Activated CD8-positive, alpha-beta memory T cell treated with anti-CD3 and anti-CD28 coated beads, Interleukin-2, amount 50 U/mL, for 48 hours (primary cell): ENCODE measurements at regions not wholly inside any gene's neighbourhood (a gene's known extent, or its start where the extent isn't known, plus 50 kb on each side); places are given as distances from the start of the nearest gene placed in this dataset.

Experiments
- DNase-seq: peaks from one replicate; pipeline ENCODE4 v3.0.0-alpha.2; 2020

DNA sequence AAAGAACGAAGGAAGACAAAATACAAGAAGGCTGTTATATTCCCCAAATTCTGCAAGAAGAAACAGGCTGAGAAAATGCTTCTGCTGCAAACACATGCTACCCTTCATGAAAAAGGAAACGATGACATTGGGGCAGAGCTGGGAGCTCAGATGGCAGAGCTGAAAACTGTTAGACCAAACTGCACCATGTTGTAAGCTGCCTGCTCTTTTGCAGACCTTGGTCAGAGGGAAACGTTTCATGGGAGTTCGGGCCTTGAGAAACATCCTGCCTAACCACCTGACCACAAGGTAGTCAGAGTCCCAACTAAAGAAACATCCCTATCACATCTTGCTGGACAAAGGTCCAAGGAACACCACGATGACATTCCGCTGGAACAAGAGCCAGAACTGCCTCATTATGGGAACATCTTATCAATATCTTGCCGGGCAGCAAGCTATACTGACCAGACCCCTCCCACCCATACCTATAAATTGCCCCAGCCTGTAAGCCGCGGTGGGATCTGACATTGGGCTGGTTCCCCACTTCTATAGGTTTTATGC is 110.7 kb upstream of the CTSC start:
- no peak for DNase-seq

DNA sequence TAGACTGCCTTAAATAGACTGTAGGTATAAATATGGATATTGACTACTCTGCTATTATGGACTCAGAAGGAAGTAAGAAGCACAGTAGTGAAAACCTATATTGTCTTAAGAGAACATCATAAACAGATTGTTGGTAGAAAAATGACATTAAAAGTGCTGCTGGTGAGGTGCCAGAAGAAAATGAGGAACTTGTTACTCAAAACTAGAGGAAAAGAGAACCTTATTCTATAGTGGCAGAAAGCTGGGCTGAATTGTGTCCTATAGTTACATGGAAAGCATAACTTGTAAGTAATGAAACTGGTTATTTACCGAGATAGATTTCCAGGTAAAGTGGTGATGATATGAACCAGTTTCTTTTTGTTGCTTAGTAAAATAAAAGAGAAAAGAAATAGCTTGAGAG is 109.7 kb upstream of the CTSC start:
- no peak for DNase-seq

DNA sequence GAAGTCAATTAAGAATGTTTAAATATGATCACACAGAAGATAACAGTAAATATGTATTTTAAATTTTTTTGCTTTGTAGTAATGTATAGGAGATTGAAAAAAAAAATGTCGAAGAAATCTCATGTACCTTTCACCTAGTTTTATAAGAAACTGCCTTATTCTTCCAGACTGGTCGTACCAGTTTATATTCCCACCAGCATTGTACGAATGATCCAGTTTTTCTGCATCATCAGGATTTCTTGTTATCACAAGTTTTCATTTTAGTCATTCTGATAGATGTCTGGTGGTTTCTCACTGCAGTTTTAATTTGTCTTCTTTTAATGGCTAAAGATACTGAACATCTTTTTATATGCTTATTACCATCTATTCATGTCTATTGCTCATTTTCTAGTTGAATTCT is 101.8 kb upstream of the CTSC start:
- DNase-seq = no peak

DNA sequence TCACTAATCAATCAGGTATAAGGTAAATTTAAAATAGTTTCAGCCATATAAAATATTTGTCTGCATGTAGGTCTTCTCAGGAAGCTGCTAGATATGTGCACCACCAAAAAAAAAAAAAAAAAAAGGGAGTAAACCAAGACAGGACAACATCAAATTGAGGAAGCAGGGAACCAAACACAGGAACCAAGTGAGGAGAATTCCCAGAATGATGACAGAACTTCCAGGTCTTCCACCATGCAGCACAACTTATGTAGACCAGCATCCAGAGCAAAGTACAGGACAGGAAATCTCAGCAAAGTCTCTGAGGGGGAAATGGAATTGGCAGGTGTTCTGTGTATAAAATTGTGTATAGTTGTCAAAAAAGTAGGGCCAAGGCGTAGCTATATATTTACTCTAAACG is 101.2 kb upstream of the CTSC start:
- DNase-seq = no peak

DNA sequence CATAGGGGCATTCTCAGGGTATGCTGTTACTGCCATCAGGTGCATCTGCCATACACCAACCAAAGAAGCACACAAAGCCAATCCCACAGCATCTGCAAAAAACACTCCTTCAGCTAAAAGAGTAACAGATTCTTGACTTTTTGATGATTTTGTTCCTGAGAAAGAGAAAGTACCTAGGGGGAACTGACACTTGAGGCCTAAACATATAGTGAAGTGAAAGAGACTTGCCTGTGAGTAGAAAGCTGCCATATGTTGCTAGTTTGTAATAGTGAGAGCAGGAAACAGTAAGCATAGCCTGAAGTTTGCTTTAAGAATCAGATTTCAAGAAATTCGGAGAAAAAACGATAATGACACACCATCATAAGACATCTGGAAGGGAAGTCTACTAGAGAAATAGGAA is 97.9 kb upstream of the CTSC start:
- no peak for DNase-seq

DNA sequence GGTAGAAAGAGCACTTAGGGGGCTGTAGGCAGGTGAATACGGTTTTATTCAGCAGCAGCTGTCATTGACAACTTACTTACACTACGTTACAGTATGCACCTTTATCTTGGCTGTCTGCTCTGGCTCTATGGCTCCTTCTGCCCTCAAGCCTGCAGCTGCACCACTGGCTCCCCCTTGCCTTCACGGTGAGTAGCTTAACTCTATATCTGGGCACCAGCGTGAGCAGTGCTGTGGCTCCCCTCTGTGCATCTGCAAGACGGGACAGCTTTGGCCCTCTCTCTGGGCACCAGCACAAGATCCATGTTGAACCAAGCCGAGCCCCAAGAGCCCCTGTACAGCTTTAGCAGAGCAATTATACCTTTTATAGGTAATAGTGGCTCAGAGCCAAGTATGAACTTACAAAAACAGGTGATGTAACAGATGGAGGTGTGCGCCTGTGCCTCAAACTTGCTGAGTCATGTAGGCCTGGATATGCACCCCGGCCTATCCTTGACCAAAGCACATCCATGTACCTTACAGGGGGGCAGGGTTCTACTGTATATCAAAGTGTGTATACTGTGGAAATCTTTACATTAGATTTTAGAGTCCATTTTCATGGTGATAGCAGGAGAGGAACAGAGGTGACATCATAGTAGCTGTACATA is 96.9 kb upstream of the CTSC start:
- DNase-seq = no peak

DNA sequence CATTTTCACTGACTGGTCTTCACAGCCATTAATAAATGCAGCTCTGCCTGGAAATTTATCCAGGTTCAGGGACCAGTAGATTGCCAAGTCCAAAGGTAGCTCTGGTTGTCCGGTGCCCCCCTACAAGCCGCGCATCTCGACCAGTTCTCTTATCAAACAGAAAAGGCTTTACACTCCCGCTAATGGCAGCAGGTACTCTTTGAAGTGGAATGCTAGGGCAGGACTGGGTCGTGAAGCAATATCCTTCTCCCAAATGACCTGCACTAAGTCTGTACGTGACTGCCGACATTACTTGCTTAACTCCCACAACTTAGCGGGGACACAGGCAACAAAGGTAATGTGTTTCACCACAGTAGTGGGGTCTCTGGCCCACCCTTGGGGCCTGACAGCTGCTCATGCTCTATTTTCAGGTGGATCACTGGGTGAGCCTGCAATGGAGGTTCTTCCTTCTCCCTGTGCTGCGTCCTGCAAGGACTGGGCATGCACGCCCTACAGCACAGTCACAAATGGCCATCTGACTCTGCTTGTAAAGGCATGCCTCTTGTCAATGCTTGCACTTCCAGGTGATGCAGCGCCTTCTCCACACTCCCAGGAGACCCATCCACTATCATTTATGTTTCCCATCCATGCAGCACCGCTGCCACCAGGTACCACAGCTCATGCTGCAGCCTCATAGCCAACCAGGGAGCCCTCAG is 96.1 kb upstream of the CTSC start:
- no peak for DNase-seq

DNA sequence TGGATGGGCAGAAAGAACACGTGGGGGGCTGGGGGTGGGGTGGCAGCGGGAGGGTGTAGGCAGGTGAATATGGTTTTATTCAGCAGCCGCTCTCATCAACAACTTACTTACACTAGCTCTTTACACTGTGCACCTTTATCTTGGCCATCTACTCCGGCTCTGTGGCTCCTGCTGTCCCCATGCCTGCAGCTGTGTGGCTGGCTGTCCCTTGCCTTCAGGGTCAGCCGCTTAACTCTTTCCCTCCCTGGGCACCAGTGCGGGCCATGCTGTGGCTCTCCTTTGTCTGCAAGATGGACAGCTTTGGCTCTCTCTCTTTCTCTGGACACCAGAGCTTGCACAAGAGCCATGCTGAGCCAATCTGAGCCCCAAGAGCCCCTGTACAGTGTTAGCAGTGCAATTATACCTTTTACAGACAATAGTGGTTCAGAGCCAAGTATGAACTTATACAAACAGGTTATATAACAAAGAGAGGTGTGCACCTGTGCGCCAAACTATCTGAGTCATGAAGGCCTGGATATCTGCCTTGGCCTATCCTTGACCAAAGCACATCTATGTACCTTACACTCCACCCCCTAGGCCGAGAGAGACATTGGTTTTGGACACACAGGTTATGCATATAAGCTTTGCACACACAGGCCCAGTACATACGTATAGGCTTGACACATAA is 94.3 kb upstream of the CTSC start:
- no peak for DNase-seq

DNA sequence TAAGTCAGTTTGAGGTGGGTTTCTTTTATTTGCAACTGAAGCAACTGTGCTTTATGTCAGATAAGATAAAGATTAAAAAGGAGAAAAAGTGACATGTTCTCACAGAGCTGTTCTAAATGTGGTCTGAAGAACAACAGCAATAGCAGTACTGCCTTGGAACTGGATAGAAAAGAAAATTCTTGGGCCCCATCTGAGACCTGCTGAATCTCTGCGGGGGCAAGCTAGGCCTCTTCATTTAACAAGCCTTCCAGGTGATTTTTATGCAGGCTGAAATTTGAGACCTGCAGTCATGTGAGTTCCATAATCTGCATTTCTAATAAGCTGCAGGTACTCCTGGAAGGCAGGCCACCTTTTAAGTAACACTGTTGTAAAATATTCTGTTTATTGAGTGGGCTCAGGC is 91.4 kb upstream of the CTSC start:
- DNase-seq = no peak

DNA sequence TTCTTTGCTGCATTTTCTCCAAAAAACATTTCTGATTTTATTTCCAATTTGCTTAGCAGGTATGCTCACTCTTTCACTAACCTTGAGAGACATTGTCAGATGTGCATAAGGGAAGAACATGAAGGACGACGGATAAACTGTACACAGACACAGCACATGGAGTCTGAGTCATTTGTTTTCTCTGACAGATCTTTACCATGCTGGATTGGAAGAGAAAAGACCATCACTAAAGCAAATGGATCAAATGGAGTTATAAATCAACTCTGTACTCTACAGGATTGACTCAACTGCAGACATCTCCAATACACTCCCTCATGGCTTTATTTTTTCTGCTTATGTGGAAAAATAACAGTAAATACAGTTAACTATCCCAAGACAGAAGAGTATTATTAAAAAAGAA is 90.2 kb upstream of the CTSC start:
- no peak for DNase-seq

DNA sequence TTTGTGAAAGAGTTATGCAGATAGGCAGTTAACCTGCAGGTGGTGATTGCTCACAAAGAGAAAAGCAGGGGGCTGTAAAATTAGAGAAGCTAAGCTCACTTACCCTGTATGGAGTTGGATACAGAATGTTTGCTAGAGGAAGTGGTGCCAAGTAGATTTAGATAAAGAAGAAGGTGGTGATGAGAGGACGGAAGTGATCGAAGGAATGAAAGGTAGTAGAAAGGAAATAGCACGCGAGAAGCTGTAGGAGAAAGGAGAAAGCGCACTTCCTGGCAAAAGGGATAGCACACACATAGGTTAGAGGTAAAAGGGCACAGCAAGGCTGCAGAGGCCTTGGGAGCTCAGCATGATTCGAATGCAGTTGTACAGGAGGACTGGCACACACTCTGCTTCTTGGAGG is 87.3 kb upstream of the CTSC start:
- DNase-seq = no peak

DNA sequence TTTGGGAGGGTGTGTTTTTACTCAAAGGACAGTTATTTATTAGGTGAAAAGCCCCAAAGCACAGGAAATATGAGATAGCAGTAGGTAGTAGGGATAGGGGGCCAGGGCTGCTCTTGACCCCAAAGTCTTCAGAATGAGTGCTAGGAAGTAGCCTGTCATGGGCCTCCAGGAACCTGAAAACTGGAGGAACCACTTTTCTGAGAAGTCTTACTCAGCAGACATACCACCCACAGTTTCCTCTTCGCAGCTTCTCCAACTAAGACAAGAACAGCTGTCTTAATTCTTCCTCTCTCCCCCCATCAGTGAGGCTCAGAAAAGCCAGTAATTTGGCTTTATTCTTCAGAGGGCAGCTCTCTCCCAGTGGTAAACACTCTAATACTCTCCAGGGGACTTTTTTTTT is 84.0 kb upstream of the CTSC start:
- DNase-seq = peak; percentile 60

DNA sequence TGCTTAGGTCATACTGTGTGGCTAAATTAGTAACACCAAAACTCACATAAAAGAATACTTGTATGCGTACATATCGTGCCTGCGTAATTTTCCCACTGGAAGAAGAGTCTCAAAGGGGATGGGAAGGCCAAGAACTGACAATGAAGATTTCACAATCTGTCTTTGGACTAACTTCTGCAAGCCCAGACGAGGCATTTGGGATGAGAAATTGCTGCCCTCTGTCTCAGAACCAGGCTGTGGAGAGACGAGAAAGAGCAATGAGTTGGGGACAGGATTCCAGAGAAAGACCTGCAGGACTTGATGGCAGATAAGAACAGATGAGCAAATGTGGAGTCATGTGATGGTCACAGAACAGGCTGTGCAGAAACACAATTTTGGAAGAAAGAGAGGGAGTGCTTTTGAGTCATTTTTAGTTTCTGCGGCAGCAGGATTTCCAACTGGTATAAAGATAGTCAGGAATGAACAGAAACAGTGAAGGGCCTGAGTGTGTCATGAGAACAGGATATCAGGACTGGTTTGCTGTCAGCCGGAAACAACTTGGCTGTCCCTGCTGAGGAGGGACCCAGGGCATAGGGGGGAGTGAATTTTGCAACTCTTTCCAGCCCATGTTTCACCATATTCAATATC is 82.7 kb upstream of the CTSC start:
- DNase-seq = no peak

DNA sequence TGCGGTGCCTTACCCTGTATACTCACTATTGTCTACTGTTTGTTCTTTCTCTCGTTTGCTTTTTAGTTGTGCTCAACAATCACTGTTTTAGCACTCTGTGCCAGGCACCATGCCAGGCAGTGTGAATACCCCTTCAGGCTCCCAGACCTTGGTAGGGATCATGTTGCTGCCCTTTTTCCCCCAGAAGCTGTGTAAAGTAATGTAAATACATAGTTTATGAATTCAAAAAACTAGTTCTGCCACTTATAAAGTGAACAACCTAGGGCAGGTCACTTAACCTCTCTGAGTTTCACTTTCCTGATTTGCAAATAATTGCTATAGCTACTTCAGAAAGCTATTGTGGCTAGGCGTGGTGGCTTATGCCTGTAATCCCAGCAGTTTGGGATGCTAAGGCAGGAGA is 81.0 kb upstream of the CTSC start:
- no peak for DNase-seq

DNA sequence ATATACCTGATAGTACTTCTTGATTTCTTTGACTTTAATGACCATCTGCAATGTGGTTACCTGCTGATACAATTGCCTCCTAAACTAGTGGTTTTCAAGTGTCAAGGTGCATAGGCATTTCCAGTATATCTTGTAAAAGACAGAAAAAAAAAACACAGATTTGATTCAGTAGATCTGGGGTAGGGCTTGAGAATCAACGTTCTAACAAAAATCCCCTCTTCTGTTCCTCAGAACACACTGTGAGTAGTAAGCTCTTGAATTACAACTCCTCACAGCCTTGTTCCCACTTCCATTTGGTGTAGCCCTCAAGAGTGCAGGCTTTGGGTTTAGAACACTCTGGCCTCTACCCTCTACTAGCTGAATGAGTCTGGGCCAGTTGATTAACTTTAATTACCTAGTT is 78.0 kb upstream of the CTSC start:
- no peak for DNase-seq

DNA sequence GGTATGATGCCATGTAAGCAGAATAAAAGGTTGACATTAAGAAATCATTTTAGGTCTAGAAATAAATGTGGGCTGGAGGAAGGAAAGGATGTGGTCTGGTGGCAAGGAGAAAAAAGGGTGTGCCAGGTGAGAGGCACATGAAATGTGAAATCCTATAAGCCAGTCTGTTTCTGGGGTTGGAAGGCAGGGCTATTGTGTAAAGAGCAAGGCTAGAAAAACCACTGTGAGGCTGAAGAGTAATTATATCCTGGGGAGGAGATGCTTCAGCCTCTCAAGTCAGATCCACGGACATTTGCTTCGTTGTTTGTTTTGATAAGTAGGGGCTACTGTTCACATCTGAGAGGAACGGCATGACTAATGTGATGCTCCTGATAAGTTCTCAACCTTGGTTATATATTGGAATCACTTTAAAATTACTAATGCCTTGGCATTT is 77.5 kb upstream of the CTSC start:
- DNase-seq = no peak

DNA sequence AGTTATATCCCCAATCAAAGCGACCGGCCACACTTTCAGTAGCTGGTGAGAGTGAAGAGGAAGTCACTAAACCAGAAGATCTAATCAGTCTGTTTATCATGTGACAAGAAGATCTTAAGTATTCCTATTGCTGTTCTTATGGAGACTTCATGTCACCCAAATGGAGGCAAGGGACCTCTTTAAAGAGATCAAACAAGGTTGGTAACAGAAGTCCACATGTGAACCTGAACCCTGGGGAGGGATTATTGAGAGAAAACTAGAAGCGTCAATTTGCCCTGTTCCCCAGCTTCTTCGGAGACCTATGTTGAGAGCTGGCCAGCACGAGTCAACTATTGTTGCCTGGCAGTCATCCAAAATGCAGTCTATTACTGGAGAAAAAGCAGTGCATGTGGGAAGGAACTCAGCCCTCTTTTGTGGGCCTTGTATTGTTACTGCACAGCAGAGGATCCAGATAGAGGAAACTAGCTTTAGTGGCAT is 76.9 kb upstream of the CTSC start:
- no peak for DNase-seq

DNA sequence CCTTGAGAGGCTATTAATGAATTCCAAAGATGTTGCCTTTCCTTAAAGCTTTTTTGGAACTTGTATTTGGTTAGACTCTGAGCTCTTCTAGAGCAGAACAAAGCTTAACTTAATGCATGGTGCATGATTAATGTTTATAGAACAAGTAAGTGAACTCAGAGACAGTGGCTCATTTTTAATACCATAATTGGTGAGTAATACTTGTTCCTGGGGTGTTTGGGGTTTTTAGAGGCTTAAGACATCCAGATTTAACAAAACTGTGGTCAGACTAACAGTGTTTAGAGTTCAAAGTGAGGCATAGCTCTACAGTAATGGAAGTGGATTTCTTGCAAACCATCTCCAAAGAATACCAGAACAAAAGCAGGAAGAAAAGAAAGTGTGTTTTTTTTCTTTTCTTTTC is 73.7 kb upstream of the CTSC start:
- DNase-seq = no peak

DNA sequence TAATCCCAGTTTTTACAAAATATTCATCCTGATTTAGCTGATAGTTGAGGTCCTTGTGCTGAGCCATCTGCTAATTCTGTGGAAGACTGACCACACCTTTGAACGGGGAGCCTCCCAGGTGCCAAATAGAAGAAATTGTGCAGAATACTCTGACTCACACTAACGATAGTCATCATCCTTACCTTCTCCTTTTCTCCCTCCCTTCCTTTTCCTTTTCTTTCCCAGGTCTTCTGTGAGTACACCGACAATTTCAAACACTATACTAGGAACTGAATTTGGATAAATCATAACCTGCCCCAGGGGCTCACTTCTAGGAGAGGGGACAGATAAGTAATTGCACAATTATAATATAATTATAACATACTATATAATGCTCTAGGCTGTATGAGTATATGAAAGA is 73.1 kb upstream of the CTSC start:
- no peak for DNase-seq

DNA sequence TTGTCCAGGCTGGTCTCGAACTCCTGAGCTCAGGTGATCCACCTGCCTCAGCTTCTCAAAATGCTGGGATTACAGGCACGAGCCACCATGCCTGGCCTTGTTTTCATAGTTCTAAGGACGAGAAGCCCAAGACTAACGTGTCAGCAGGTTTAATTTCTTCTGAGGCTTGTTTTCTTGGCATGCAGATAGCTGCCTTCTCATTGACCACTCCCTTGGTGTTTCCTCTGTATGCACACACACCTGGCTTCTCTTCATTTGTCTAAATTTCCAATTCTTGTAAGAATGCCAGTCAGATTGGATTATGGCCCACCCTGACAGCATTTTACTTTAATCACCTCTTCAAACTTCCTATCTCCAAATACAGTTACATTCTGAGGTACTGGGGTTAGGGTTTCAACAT is 72.5 kb upstream of the CTSC start:
- no peak for DNase-seq

DNA sequence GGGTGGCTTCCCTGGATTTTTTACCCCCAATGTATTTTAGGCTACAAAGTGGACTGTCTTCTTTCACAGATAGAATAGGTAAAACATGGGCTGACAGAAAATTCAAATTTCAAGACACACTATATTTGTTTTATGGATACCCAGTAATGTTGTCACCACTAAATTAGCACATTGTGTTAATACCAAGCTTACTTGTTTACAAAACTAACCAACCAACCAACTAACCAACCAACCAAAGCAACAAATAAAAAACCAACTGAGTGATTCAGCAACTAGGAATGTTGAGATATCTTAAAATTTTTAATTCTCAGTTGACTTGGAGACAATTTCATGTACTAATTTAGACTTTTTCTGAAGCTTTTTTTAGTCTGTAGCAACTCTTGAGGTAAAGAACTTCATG is 69.3 kb upstream of the CTSC start:
- DNase-seq = no peak

DNA sequence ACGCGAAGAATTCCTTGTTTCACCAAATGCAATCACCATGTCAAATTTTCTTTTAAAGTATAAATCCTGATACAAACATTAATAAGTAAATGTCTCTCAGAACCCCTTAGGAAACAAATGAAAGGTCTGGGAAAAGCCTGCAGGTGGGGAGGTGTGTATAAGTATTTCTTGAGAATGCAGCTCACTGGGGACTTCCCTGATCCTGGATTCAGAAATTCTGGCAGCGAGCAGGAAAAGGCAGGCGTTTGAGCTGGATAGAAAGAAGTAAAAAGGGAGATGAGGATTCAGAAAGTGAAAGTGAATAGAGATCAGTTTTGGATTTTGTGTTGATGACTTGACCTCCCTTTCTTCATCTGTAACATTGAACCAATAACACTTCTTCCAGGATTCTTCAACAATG is 68.3 kb upstream of the CTSC start:
- no peak for DNase-seq

DNA sequence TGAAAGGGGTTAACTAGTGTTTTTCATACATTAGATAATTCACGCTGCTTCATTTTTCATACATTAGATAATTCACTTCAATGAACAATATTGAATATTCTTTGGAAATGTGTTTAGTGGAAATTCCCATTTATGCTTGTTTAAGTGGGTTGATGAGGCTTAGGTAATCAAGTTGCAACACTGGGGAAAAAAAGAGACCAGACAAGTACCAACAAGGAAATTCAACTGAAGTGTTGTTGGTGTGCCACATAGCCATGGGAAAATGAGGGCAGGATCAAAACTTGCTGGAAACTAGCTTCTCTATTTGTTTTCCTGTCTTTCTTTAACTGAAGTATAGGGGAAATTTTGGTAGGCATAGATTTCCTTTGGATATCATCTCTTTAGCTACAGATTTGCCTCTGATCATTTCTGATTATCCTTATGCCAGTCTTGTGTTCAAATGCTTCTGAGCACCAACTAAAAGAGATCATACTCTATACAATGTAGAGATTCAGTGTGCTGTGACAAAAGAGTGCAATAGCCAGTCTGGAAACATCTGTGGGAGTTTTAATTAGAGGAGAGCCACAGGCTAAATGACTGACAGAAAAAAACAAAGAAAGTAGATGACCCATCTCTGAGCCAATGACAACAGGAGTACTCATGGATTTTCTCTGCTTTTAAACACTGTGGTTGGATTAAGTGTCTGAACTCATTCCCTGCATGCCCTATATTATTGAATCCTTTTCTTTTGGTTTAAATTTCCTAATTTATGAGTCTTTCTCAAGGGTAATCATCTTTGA is 67.6 kb upstream of the CTSC start:
- DNase-seq = no peak
